Mesendoderm (in vitro differentiated cells): ENCODE measurements at regions not wholly inside any gene's neighbourhood (a gene's known extent, or its start where the extent isn't known, plus 50 kb on each side); places are given as distances from the start of the nearest gene placed in this dataset.

ENCODE experiments used
- DNase-seq: peaks from one replicate; pipeline ENCODE4 v3.0.0; 2013
- H2AK5ac ChIP-seq: 2 replicates; pipeline ENCODE4 v1.6.1; 2013; ENCODE audit warnings: low read length, inconsistent platforms
- H2BK120ac ChIP-seq: 2 replicates; pipeline ENCODE4 v1.6.1; 2013; ENCODE audit warnings: low read depth, mild to moderate bottlenecking, low read length, moderate library complexity, mixed read lengths
- H2BK15ac ChIP-seq: replicated peaks from 2 replicates; pipeline ENCODE4 v1.6.1; 2013; ENCODE audit warnings: low read depth, mild to moderate bottlenecking, moderate library complexity
- H2BK5ac ChIP-seq: 2 replicates; pipeline ENCODE4 v1.6.1; 2013; ENCODE audit warnings: low read length, inconsistent platforms
- H3K18ac ChIP-seq: 2 replicates; pipeline ENCODE4 v1.6.1; 2013; ENCODE audit warnings: mild to moderate bottlenecking, low read length, mixed read lengths
- H3K23ac ChIP-seq: one replicate; pipeline ENCODE4 v1.6.1; 2013; ENCODE audit warnings: low read length
- H3K27ac ChIP-seq: 2 replicates; pipeline ENCODE4 v1.5.1; 2013; ENCODE audit warnings: low read depth, mild to moderate bottlenecking, inconsistent platforms, low read length, moderate library complexity
- H3K27me3 ChIP-seq: 2 replicates; pipeline ENCODE4 v1.6.1; 2013; ENCODE audit warnings: low read length, control low read depth, mild to moderate bottlenecking, inconsistent platforms; ENCODE audit not compliant: insufficient read depth, poor library complexity
- H3K36me3 ChIP-seq: 2 replicates; pipeline ENCODE4 v1.6.1; 2013; ENCODE audit warnings: low read length, inconsistent platforms; ENCODE audit not compliant: control insufficient read depth, insufficient read depth
- H3K4ac ChIP-seq: one replicate; pipeline ENCODE4 v1.6.1; 2013; ENCODE audit warnings: low read depth, mild to moderate bottlenecking, low read length, moderate library complexity
- H3K4me1 ChIP-seq: 2 replicates; pipeline ENCODE4 v1.6.1; 2013; ENCODE audit warnings: low read depth, low read length, inconsistent platforms; ENCODE audit not compliant: control insufficient read depth
- H3K4me2 ChIP-seq: 2 replicates; pipeline ENCODE4 v1.6.1; 2013; ENCODE audit warnings: low read length
- H3K4me3 ChIP-seq: 2 replicates; pipeline ENCODE4 v1.5.1; 2013; ENCODE audit warnings: mild to moderate bottlenecking, low read length
- H3K56ac ChIP-seq: one replicate; pipeline ENCODE4 v1.6.1; 2013; ENCODE audit warnings: low read length
- H3K79me1 ChIP-seq: 2 replicates; pipeline ENCODE4 v1.6.1; 2013; ENCODE audit warnings: low read length, inconsistent platforms
- H3K79me2 ChIP-seq: 2 replicates; pipeline ENCODE4 v1.6.1; 2013; ENCODE audit warnings: mild to moderate bottlenecking, low read length; ENCODE audit not compliant: control insufficient read depth, insufficient read depth
- H3K9ac ChIP-seq: 2 replicates; pipeline ENCODE4 v1.6.1; 2013; ENCODE audit warnings: low read length, inconsistent platforms
- H4K5ac ChIP-seq: one replicate; pipeline ENCODE4 v1.6.1; 2013; ENCODE audit warnings: low read length
- H4K8ac ChIP-seq: one replicate; pipeline ENCODE4 v1.6.1; 2013; ENCODE audit warnings: low read depth, mild to moderate bottlenecking, control low read depth, low read length, moderate library complexity
- WGBS: extraction: QIAGEN DNeasy Blood & Tissue Kit; methylation state at CpG from one replicate; pipeline ENCODE4 v1.1.7; 2013; ENCODE audit warnings: low lambda C conversion rate, missing lambda C conversion rate; ENCODE audit not compliant: insufficient coverage; ENCODE audit errors: extremely low coverage; 5-methylcytosine and 5-hydroxymethylcytosine counted together

DNA sequence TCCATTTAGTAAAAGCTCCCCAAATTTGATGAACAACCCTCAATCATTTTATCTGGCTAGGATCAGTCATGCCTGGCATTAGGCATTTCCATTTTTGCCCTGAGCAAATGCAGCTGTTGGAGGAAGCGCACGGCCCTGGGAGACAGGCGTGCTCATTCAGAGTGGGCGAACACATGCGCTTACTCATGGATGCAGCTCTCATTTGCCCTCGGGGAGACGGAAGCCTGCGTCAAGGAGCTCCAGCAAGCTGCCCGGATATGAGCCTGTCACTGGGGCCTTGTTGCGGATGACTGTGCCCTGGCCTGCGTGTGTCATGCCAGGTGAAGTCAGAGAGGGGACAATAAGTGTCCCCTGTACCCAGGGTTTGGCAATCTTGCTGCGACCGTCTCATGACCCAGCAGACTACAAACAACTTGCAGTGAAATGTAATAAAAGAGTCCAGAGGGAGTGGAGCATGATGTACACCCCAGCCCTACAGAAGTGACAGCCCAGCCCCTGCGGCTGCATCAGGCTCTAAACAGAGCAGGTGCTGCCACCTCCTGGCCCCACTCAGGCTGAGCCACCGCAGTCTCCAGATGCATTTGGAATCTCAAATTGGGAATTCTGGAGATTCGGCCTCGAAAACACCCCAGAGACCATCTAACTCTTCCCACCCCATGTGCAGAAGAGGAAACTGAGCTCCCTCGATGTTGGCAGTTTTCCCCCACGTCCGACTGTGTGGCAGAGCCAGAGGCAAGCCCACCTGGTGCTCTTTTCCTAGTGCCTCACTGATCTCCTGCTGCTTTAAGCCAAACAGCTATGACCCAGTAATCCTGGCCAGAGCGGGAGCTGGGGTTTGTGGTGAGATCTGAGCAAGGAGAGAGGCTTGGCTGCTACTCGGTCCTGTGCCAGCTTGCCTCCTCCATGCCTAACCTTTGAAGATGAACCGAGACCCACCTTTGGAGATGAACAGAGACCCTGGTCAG, 105.0 kb upstream of the ALK start:
- no peaks in the 10 kb centered on the region for H3K79me2 ChIP-seq
- no peak overlapping the region for H3K18ac ChIP-seq
- H3K9ac ChIP-seq = no peak overlapping the region
- H2AK5ac ChIP-seq = no peak overlapping the region
- no CpG with 5 or more reads among the region's 23 CpGs for WGBS
- H3K23ac ChIP-seq = no peak overlapping the region
- no peaks in the 10 kb centered on the region for H3K27me3 ChIP-seq
- H3K27ac ChIP-seq = no peak overlapping the region
- no peak overlapping the region for H3K56ac ChIP-seq
- no peaks in the 10 kb centered on the region for H3K79me1 ChIP-seq
- H4K5ac ChIP-seq = no peak overlapping the region
- H3K4me3 ChIP-seq = no peak overlapping the region
- H3K4me1 ChIP-seq = peaks cover 2% of the 10 kb centered on the region
- H2BK5ac ChIP-seq = no peak overlapping the region
- no peaks in the 10 kb centered on the region for H3K36me3 ChIP-seq
- H3K4ac ChIP-seq = no peak overlapping the region
- peak; percentile 52 for DNase-seq
- no peak overlapping the region for H3K4me2 ChIP-seq
- no peak overlapping the region for H4K8ac ChIP-seq
- H2BK15ac ChIP-seq = no peak overlapping the region
- H2BK120ac ChIP-seq = no peak overlapping the region

GRCh38 chr2:30029804-30030203, 108.4 kb upstream of the ALK start:
- Histone ChIP-seq H2BK5ac (no peak overlapping the region), H3K4ac (no peak overlapping the region)
- no CpG with 5 or more reads among the region's 1 CpG for WGBS

GRCh38 chr2:30030361-30030760, 109.0 kb upstream of the ALK start:
- no peak overlapping the region for H3K4me2 ChIP-seq
- no peak overlapping the region for H4K8ac ChIP-seq
- H3K36me3 ChIP-seq = no peaks in the 10 kb centered on the region
- H3K18ac ChIP-seq = no peak overlapping the region
- H3K56ac ChIP-seq = no peak overlapping the region
- no CpG with 5 or more reads among the region's 3 CpGs for WGBS
- H2BK120ac ChIP-seq = no peak overlapping the region
- H2BK15ac ChIP-seq = no peak overlapping the region
- no peak overlapping the region for H3K27ac ChIP-seq
- DNase-seq = no peak
- no peak overlapping the region for H3K23ac ChIP-seq
- H3K27me3 ChIP-seq = no peaks in the 10 kb centered on the region
- H3K79me1 ChIP-seq = no peaks in the 10 kb centered on the region
- no peak overlapping the region for H4K5ac ChIP-seq
- H3K4me1 ChIP-seq = peaks cover 2% of the 10 kb centered on the region
- no peak overlapping the region for H2AK5ac ChIP-seq
- no peak overlapping the region for H3K9ac ChIP-seq
- no peak overlapping the region for H2BK5ac ChIP-seq
- H3K4ac ChIP-seq = no peak overlapping the region
- H3K79me2 ChIP-seq = no peaks in the 10 kb centered on the region
- no peak overlapping the region for H3K4me3 ChIP-seq

More at GRCh38 chr2:30029804-30030203, 108.4 kb upstream of the ALK start:
- no peak for DNase-seq
- H3K27ac ChIP-seq = no peak overlapping the region
- no peaks in the 10 kb centered on the region for H3K79me1 ChIP-seq
- no peak overlapping the region for H3K4me2 ChIP-seq
- no peaks in the 10 kb centered on the region for H3K36me3 ChIP-seq
- no peak overlapping the region for H3K18ac ChIP-seq
- no peak overlapping the region for H3K4me3 ChIP-seq
- no peak overlapping the region for H2BK120ac ChIP-seq
- no peaks in the 10 kb centered on the region for H3K79me2 ChIP-seq
- no peaks in the 10 kb centered on the region for H3K27me3 ChIP-seq
- no peak overlapping the region for H2AK5ac ChIP-seq
- H4K8ac ChIP-seq = no peak overlapping the region
- no peak overlapping the region for H3K56ac ChIP-seq
- H3K4me1 ChIP-seq = peaks cover 2% of the 10 kb centered on the region
- no peak overlapping the region for H4K5ac ChIP-seq
- no peak overlapping the region for H2BK15ac ChIP-seq
- H3K23ac ChIP-seq = no peak overlapping the region
- no peak overlapping the region for H3K9ac ChIP-seq

DNA sequence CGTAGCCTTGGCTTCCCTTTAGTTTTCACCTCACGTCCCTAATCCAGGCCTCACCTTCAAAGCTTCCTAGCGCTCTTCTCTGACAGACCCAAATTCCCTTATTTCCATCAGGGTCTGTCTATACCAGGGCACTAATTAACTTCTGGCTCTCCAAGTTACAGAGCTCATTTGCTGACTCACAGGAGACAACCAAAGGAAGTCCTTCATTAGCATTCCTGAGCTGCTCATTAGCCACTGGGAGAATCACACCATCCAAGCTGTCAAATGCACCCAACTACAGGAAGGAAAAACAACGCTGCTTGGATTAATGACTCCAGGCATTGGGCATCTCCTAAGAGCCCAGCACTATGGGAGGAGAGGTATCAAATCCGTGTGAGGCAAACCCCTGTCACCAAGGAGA, 109.8 kb upstream of the ALK start:
- Histone ChIP-seq H3K4me2 (no peak overlapping the region), H2BK120ac (no peak overlapping the region), H3K79me1 (no peaks in the 10 kb centered on the region), H4K8ac (no peak overlapping the region), H3K36me3 (no peaks in the 10 kb centered on the region), H2BK5ac (no peak overlapping the region), H3K23ac (no peak overlapping the region), H3K27ac (no peak overlapping the region), H3K4me3 (no peak overlapping the region), H3K4me1 (peaks cover 2% of the 10 kb centered on the region), H4K5ac (no peak overlapping the region), H3K79me2 (no peaks in the 10 kb centered on the region), H3K4ac (no peak overlapping the region), H3K18ac (no peak overlapping the region), H3K27me3 (no peaks in the 10 kb centered on the region), H3K9ac (no peak overlapping the region), H2BK15ac (no peak overlapping the region), H2AK5ac (no peak overlapping the region), H3K56ac (no peak overlapping the region)
- no CpG with 5 or more reads among the region's 5 CpGs for WGBS
- DNase-seq = peak; percentile 92

DNA sequence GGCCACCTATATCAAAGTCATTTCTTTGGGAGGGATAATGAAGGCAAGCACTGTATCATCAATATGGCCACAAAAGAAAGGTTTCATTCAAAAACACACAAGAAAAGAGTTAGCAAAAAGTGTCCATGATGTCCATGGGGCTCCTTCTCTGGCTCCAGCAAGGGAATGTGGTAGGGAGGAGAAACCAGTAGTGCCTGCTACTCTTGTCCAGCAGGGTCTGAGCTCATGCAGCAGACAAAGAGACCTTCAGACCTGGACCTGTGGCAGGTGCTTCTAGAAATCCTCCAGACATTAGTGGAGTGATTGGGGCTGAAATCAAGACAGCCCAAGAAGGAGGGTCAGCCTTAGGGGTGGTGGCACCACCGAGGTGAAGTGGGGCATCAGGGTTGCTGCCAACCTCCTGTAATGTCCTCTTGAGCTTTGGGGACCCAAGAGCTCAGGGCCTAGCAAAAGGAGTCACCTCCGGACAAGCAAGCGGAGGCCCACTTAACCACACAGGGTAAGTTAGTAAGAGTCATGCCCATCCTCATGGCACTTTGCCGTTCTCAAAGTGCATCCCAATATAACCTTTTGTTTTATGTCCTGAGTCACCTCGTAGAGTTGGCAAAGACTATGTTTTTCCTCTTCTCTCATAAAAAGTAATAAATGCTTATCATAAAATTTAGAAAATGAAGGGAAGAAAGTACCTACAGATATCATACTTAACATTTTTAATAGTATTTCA, 112.6 kb upstream of the YPEL5 start:
- no peak overlapping the region for H4K5ac ChIP-seq
- H2AK5ac ChIP-seq = no peak overlapping the region
- no peak for DNase-seq
- no peak overlapping the region for H3K27ac ChIP-seq
- H3K18ac ChIP-seq = no peak overlapping the region
- no peak overlapping the region for H2BK5ac ChIP-seq
- H3K36me3 ChIP-seq = no peaks in the 10 kb centered on the region
- H3K4me1 ChIP-seq = peaks cover 2% of the 10 kb centered on the region
- H2BK15ac ChIP-seq = no peak overlapping the region
- H3K27me3 ChIP-seq = no peaks in the 10 kb centered on the region
- H3K4me2 ChIP-seq = no peak overlapping the region
- H3K79me1 ChIP-seq = no peaks in the 10 kb centered on the region
- WGBS = no CpG with 5 or more reads among the region's 5 CpGs
- H2BK120ac ChIP-seq = no peak overlapping the region
- H3K9ac ChIP-seq = no peak overlapping the region
- H3K56ac ChIP-seq = no peak overlapping the region
- no peak overlapping the region for H4K8ac ChIP-seq
- H3K79me2 ChIP-seq = no peaks in the 10 kb centered on the region
- no peak overlapping the region for H3K4ac ChIP-seq
- H3K23ac ChIP-seq = no peak overlapping the region
- H3K4me3 ChIP-seq = no peak overlapping the region
